ENCODE measurements at regions not wholly inside any gene's neighbourhood (a gene's known extent, or its start where the extent isn't known, plus 50 kb on each side); places are given as distances from the start of the nearest gene placed in this dataset.

- TF ChIP-seq CTCF (IDR thresholded peaks at IDR 0.05) (no peak), POLR2A (IDR thresholded peaks at IDR 0.05) (no peak), EP300 (IDR thresholded peaks at IDR 0.05) (no peak)
Observed at GRCh38 chr9:25804856-25805255, 126.6 kb upstream of the TUSC1 start.
